Activated B cell treated with CpG ODN at 0.5 μM for 24 hours (primary cell): ENCODE measurements at regions not wholly inside any gene's neighbourhood (a gene's known extent, or its start where the extent isn't known, plus 50 kb on each side); places are given as distances from the start of the nearest gene placed in this dataset.
"Not testable (repeated sequence)": the region's sequence is repeated elsewhere in the genome, so short reads cannot be mapped to it uniquely, and the experiment has no call there.

Experiments
- ATAC-seq: fragments of 200-7000 bp; cut with Tn5 transposase; one replicate; pipeline ENCODE4 v1.10.0; 2021; ENCODE audit warnings: low read depth, mild to moderate bottlenecking, moderate library complexity
- CTCF ChIA-PET: fragments of 350-600 bp; sonication (Branson Sonifier 250); formaldehyde crosslinking; loops from one replicate; lab custom pipeline; 2021; ENCODE audit warnings: antibody characterized with exemption; lab: Charles Lee
- POLR2A ChIA-PET: fragments of 350-600 bp; sonication (Branson Sonifier 250); formaldehyde crosslinking; loops from one replicate; lab custom pipeline; 2021; ENCODE audit warnings: antibody characterized with exemption; lab: Charles Lee
- DNase-seq: peaks from one replicate; pipeline ENCODE4 v3.0.0; 2022
- H3K27ac Mint-ChIP-seq: one replicate; pipeline ENCODE4 v1.8.0; 2020; ENCODE audit warnings: mixed read lengths
- H3K27me3 Mint-ChIP-seq: one replicate; pipeline ENCODE4 v1.8.0; 2021; ENCODE audit warnings: mixed read lengths
- H3K36me3 Mint-ChIP-seq: one replicate; pipeline ENCODE4 v1.8.0; 2021; ENCODE audit warnings: low read depth, mixed read lengths
- H3K4me1 Mint-ChIP-seq: one replicate; pipeline ENCODE4 v1.8.0; 2021; ENCODE audit warnings: mixed read lengths
- H3K4me3 Mint-ChIP-seq: one replicate; pipeline ENCODE4 v1.8.0; 2020; ENCODE audit warnings: mild to moderate bottlenecking, mixed read lengths
- H3K9me3 Mint-ChIP-seq: one replicate; pipeline ENCODE4 v1.8.0; 2020; ENCODE audit warnings: mixed read lengths
- CTCF ChIP-seq: fragments of 200-600 bp; IDR thresholded peaks from one replicate; pipeline ENCODE4 v1.8.0; 2022; ENCODE audit warnings: antibody characterized with exemption, mild to moderate bottlenecking
- intact Hi-C: fragments of 100-400 bp; cut with micrococcal nuclease; formaldehyde crosslinking; loops from one replicate; pipeline ENCODE4 v1.15.1; 2024

GRCh38 chr12:131390412-131391334 is 320.2 kb upstream of the SFSWAP start:
- H3K27me3 Mint-ChIP-seq = peaks cover 14% of the 10 kb centered on the region
- no peaks in the 10 kb centered on the region for H3K36me3 Mint-ChIP-seq
- H3K4me1 Mint-ChIP-seq = no peaks in the 10 kb centered on the region
- POLR2A ChIA-PET = no interaction called here
- no peak overlapping the region for H3K4me3 Mint-ChIP-seq
- ATAC-seq (no peak), DNase-seq (no peak)
- CTCF ChIA-PET = no interaction called here
- no peaks in the 10 kb centered on the region for H3K9me3 Mint-ChIP-seq
- intact Hi-C loops = no loop called here
- TF ChIP-seq CTCF = no peak
- H3K27ac Mint-ChIP-seq = no peak overlapping the region

- H3K27me3 Mint-ChIP-seq = peaks cover 14% of the 10 kb centered on the region
- no peaks in the 10 kb centered on the region for H3K9me3 Mint-ChIP-seq
- POLR2A ChIA-PET = no interaction called here
- CTCF ChIA-PET = no interaction called here
- H3K36me3 Mint-ChIP-seq = no peaks in the 10 kb centered on the region
- intact Hi-C loops = no loop called here
- H3K4me3 Mint-ChIP-seq = no peak overlapping the region
- H3K4me1 Mint-ChIP-seq = no peaks in the 10 kb centered on the region
- TF ChIP-seq CTCF = no peak
- no peak overlapping the region for H3K27ac Mint-ChIP-seq
- DNase-seq (no peak), ATAC-seq (no peak)
These were observed 319.5 kb upstream of the SFSWAP start for GRCh38 chr12:131391399-131391798.

- CTCF ChIA-PET, H3K4me3 Mint-ChIP-seq, ATAC-seq, H3K27me3 Mint-ChIP-seq, H3K36me3 Mint-ChIP-seq, intact Hi-C loops, H3K27ac Mint-ChIP-seq, H3K4me1 Mint-ChIP-seq, POLR2A ChIA-PET, DNase-seq: not testable (repeated sequence)
- H3K9me3 Mint-ChIP-seq = peaks cover 14% of the 10 kb centered on the region
These were observed 316.1 kb upstream of the SFSWAP start for GRCh38 chr12:131394752-131395151.

GRCh38 chr12:131395209-131395684 is 315.6 kb upstream of the SFSWAP start:
- H3K27me3 Mint-ChIP-seq, DNase-seq, POLR2A ChIA-PET, H3K4me1 Mint-ChIP-seq, H3K36me3 Mint-ChIP-seq, ATAC-seq, H3K4me3 Mint-ChIP-seq, H3K27ac Mint-ChIP-seq, CTCF ChIA-PET, intact Hi-C loops: not testable (repeated sequence)
- H3K9me3 Mint-ChIP-seq = peaks cover 14% of the 10 kb centered on the region

GRCh38 chr12:131395971-131396573 is 314.8 kb upstream of the SFSWAP start:
- intact Hi-C loops = no loop called here
- H3K9me3 Mint-ChIP-seq = peaks cover 14% of the 10 kb centered on the region
- CTCF ChIA-PET = no interaction called here

More at GRCh38 chr12:131395971-131396573, 314.8 kb upstream of the SFSWAP start:
- no peak overlapping the region for H3K4me3 Mint-ChIP-seq
- H3K27me3 Mint-ChIP-seq = no peaks in the 10 kb centered on the region
- no peak for DNase-seq
- H3K36me3 Mint-ChIP-seq = no peaks in the 10 kb centered on the region
- no peak for ATAC-seq
- TF ChIP-seq CTCF = no peak
- H3K4me1 Mint-ChIP-seq = no peaks in the 10 kb centered on the region
- no peak overlapping the region for H3K27ac Mint-ChIP-seq
- POLR2A ChIA-PET = no interaction called here
